H9 (cell line): ENCODE measurements at regions not wholly inside any gene's neighbourhood (a gene's known extent, or its start where the extent isn't known, plus 50 kb on each side); places are given as distances from the start of the nearest gene placed in this dataset.

Source experiments
- DNase-seq: peaks from one replicate; pipeline ENCODE4 v3.0.0-alpha.2; 2017
- H2AFZ ChIP-seq: one replicate; pipeline ENCODE4 v1.6.1; 2013; ENCODE audit warnings: mild to moderate bottlenecking, low read length, control low read depth, moderate library complexity
- H2AK5ac ChIP-seq: 2 replicates; pipeline ENCODE4 v1.6.1; 2013; ENCODE audit warnings: low read length, control low read depth, mixed read lengths; ENCODE audit not compliant: insufficient read length
- H2BK120ac ChIP-seq: one replicate; pipeline ENCODE4 v1.6.1; 2013; ENCODE audit warnings: low read depth, mild to moderate bottlenecking, low read length, control low read depth, inconsistent platforms; ENCODE audit not compliant: poor library complexity, severe bottlenecking
- H2BK12ac ChIP-seq: 2 replicates; pipeline ENCODE4 v1.6.1; 2013; ENCODE audit warnings: low read length, control low read depth, mixed read lengths, low read depth; ENCODE audit not compliant: insufficient read length
- H2BK15ac ChIP-seq: 2 replicates; pipeline ENCODE4 v1.6.1; 2013; ENCODE audit warnings: low read depth, low read length, control low read depth
- H2BK20ac ChIP-seq: one replicate; pipeline ENCODE4 v1.6.1; 2013; ENCODE audit warnings: low read depth, mild to moderate bottlenecking, low read length, control low read depth, inconsistent platforms; ENCODE audit not compliant: poor library complexity, severe bottlenecking
- H2BK5ac ChIP-seq: 2 replicates; pipeline ENCODE4 v1.6.1; 2013; ENCODE audit warnings: low read length, control low read depth, mixed read lengths; ENCODE audit not compliant: insufficient read length
- H3K14ac ChIP-seq: 2 replicates; pipeline ENCODE4 v1.6.1; 2013; ENCODE audit warnings: low read length, control low read depth; ENCODE audit not compliant: insufficient read depth
- H3K18ac ChIP-seq: 2 replicates; pipeline ENCODE4 v1.6.1; 2013; ENCODE audit warnings: low read depth, mild to moderate bottlenecking, mixed read lengths, low read length, control low read depth; ENCODE audit not compliant: insufficient read length
- H3K23ac ChIP-seq: 2 replicates; pipeline ENCODE4 v1.6.1; 2013; ENCODE audit warnings: low read length, control low read depth, mixed read lengths, low read depth; ENCODE audit not compliant: insufficient read length
- H3K23me2 ChIP-seq: 2 replicates; pipeline ENCODE4 v1.6.1; 2013; ENCODE audit warnings: low read depth, mild to moderate bottlenecking, mixed read lengths, low read length, control low read depth; ENCODE audit not compliant: insufficient read length, poor library complexity, severe bottlenecking
- H3K27ac ChIP-seq: 2 replicates; pipeline ENCODE4 v1.5.1; 2013; ENCODE audit warnings: low read length, control low read depth, mixed read lengths, low read depth; ENCODE audit not compliant: insufficient read length
- H3K27me3 ChIP-seq: 2 replicates; pipeline ENCODE4 v1.6.1; 2013; ENCODE audit warnings: low read length, control low read depth, inconsistent platforms; ENCODE audit not compliant: insufficient read depth
- H3K4ac ChIP-seq: 2 replicates; pipeline ENCODE4 v1.6.1; 2013; ENCODE audit warnings: low read depth, mild to moderate bottlenecking, control low read depth, inconsistent platforms, low read length, moderate library complexity
- H3K4me1 ChIP-seq: 2 replicates; pipeline ENCODE4 v1.6.1; 2013; ENCODE audit warnings: low read length, control low read depth, inconsistent platforms; ENCODE audit not compliant: insufficient read depth
- H3K4me2 ChIP-seq: 2 replicates; pipeline ENCODE4 v1.6.1; 2013; ENCODE audit warnings: low read length, control low read depth, mixed read lengths; ENCODE audit not compliant: insufficient read length, insufficient read depth
- H3K56ac ChIP-seq: 2 replicates; pipeline ENCODE4 v1.6.1; 2013; ENCODE audit warnings: low read depth, mild to moderate bottlenecking, mixed read lengths, low read length, control low read depth; ENCODE audit not compliant: insufficient read length
- H3K79me1 ChIP-seq: 2 replicates; pipeline ENCODE4 v1.6.1; 2013; ENCODE audit warnings: low read depth, mild to moderate bottlenecking, moderate library complexity, low read length, control low read depth, inconsistent platforms; ENCODE audit not compliant: insufficient read depth, poor library complexity, severe bottlenecking
- H3K79me2 ChIP-seq: 2 replicates; pipeline ENCODE4 v1.6.1; 2013; ENCODE audit warnings: low read length, control low read depth, inconsistent platforms; ENCODE audit not compliant: insufficient read depth
- H3K9ac ChIP-seq: 2 replicates; pipeline ENCODE4 v1.6.1; 2013; ENCODE audit warnings: low read length, control low read depth, mixed read lengths; ENCODE audit not compliant: insufficient read length; ENCODE audit errors: extremely low read depth
- H3K9me3 ChIP-seq: one replicate; pipeline ENCODE4 v1.6.1; 2013; ENCODE audit warnings: low read depth, low read length, inconsistent platforms; ENCODE audit not compliant: control insufficient read depth
- H3T11ph ChIP-seq: one replicate; pipeline ENCODE4 v1.6.1; 2013; ENCODE audit warnings: mild to moderate bottlenecking, low read length, control low read depth, inconsistent platforms
- H4K20me1 ChIP-seq: one replicate; pipeline ENCODE4 v1.6.1; 2013; ENCODE audit not compliant: control insufficient read depth, insufficient read length, insufficient read depth
- H4K5ac ChIP-seq: 2 replicates; pipeline ENCODE4 v1.6.1; 2013; ENCODE audit warnings: low read depth, mild to moderate bottlenecking, mixed read lengths, low read length, control low read depth; ENCODE audit not compliant: insufficient read length
- H4K8ac ChIP-seq: replicated peaks from 2 replicates; pipeline ENCODE4 v1.6.1; 2013; ENCODE audit warnings: low read length, control low read depth, mixed read lengths, low read depth; ENCODE audit not compliant: insufficient read length
- H4K91ac ChIP-seq: 2 replicates; pipeline ENCODE4 v1.6.1; 2013; ENCODE audit warnings: low read depth, mild to moderate bottlenecking, moderate library complexity, mixed read lengths, low read length, control low read depth; ENCODE audit not compliant: insufficient read length
- H3K27ac Mint-ChIP-seq, 3 experiments: 2 replicates in 2 of 3; 3 replicates in 1 of 3; pipeline ENCODE4 v1.8.0; 2020 to 2021; ENCODE audit warnings: mixed read lengths in 3 of 3, mild to moderate bottlenecking in 1 of 3, moderate library complexity in 1 of 3
- H3K27me3 Mint-ChIP-seq: 2 replicates; pipeline ENCODE4 v1.8.0; 2021; ENCODE audit warnings: low read depth, mild to moderate bottlenecking, moderate library complexity, mixed read lengths
- H3K36me3 Mint-ChIP-seq, 3 experiments: 2 replicates in 2 of 3; 3 replicates in 1 of 3; pipeline ENCODE4 v1.8.0; 2020 to 2021; ENCODE audit warnings: low read depth in 3 of 3, mixed read lengths in 3 of 3; ENCODE audit not compliant: insufficient read depth in 1 of 3
- H3K4me1 Mint-ChIP-seq, 2 experiments: 2 replicates each; pipeline ENCODE4 v1.8.0; 2020; ENCODE audit warnings: mixed read lengths in 2 of 2
- H3K4me3 Mint-ChIP-seq, 2 experiments: 2 replicates in 1 of 2; 3 replicates in 1 of 2; pipeline ENCODE4 v1.8.0; 2020 to 2021; ENCODE audit warnings: mild to moderate bottlenecking in 2 of 2, mixed read lengths in 2 of 2, moderate library complexity in 1 of 2
- H3K9me3 Mint-ChIP-seq, 2 experiments: 2 replicates in 1 of 2; 3 replicates in 1 of 2; pipeline ENCODE4 v1.8.0; 2020; ENCODE audit warnings: mild to moderate bottlenecking in 2 of 2, mixed read lengths in 2 of 2, moderate library complexity in 1 of 2
- CTCF ChIP-seq: fragments of 200-600 bp; sonication (generic); conservative IDR thresholded peaks from 3 replicates; pipeline ENCODE4 v1.8.0; 2021; ENCODE audit warnings: antibody characterized with exemption, mild to moderate bottlenecking
- WGBS: extraction: QIAGEN DNeasy Blood & Tissue Kit; methylation state at CpG from one replicate; pipeline ENCODE4 v1.1.7; 2013; ENCODE audit warnings: missing lambda C conversion rate, low lambda C conversion rate, mixed read lengths; ENCODE audit not compliant: insufficient read length; ENCODE audit errors: extremely low coverage; 5-methylcytosine and 5-hydroxymethylcytosine counted together

DNA sequence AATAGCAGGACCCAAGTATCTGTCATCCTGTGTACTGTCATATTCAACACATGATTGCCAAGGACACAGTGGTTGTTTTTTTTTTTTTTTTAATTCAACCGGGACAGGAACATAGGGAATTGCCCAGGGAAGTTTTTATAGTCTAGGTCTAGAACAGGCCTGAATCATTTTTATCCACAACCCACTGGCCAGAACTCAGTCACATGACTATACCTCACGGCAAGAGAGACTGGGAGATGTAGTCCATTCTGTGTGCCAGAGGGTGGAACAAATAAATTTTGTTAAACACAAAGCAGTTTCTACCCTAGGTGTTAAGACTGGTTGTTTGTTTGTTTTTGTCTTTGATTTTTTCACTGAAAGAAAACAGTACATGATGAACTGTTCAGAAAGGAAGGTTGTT lies 105.8 kb upstream of the SMARCA2 start:
- Histone ChIP-seq H3K4me1 (no peaks in the 10 kb centered on the region), H3K23me2 (no peaks in the 10 kb centered on the region), H3K4ac (no peak overlapping the region), H3K18ac (no peak overlapping the region), H3K14ac (no peak overlapping the region), H2BK20ac (no peak overlapping the region), H3K9ac (no peak overlapping the region), H3K27me3 (no peaks in the 10 kb centered on the region), H4K5ac (no peak overlapping the region), H3K79me2 (no peaks in the 10 kb centered on the region), H3K23ac (no peak overlapping the region), H3K4me2 (no peak overlapping the region), H3K56ac (no peak overlapping the region), H4K91ac (no peak overlapping the region), H3K27ac (no peak overlapping the region), H2BK120ac (no peak overlapping the region), H2BK12ac (no peak overlapping the region), H4K8ac (no peak overlapping the region), H2AK5ac (no peak overlapping the region), H3K79me1 (no peaks in the 10 kb centered on the region), H4K20me1 (no peaks in the 10 kb centered on the region), H3K9me3 (no peaks in the 10 kb centered on the region), H3T11ph (no peak overlapping the region), H2AFZ (no peak overlapping the region), H2BK5ac (no peak overlapping the region), H2BK15ac (no peak overlapping the region)
- Mint-ChIP-seq H3K27ac (no peak overlapping the region), H3K27me3 (no peaks in the 10 kb centered on the region), H3K4me1 (peaks cover 0 to 6% of the 10 kb centered on the region in 2 experiments; a peak in 2 of 4 replicates), H3K9me3 (peaks cover 10 to 12% of the 10 kb centered on the region in 2 experiments), H3K4me3 (no peak overlapping the region), H3K36me3 (peaks cover 0 to 5% (median 0%) of the 10 kb centered on the region in 3 experiments; a peak in 2 of 7 replicates)
- no peak for DNase-seq
- no peak for TF ChIP-seq CTCF
- no CpG with 5 or more reads among the region's 2 CpGs for WGBS
